KMS-11 (cell line): ENCODE measurements at regions not wholly inside any gene's neighbourhood (a gene's known extent, or its start where the extent isn't known, plus 50 kb on each side); places are given as distances from the start of the nearest gene placed in this dataset.

Experiments
- H2AFZ ChIP-seq: fragments of 200-600 bp; sonication (generic); 2 replicates; pipeline ENCODE4 v1.6.1; 2016; ENCODE audit warnings: antibody characterized with exemption, mixed run types, low read depth
- H3K27ac ChIP-seq: fragments of 200-600 bp; sonication (generic); 2 replicates; pipeline ENCODE4 v1.6.1; 2016; ENCODE audit warnings: mild to moderate bottlenecking, mixed run types
- H3K27me3 ChIP-seq: fragments of 200-600 bp; sonication (generic); 2 replicates; pipeline ENCODE4 v1.6.1; 2017; ENCODE audit warnings: mild to moderate bottlenecking, low read depth, mixed run types, moderate library complexity; ENCODE audit not compliant: insufficient read depth
- H3K36me3 ChIP-seq: fragments of 200-600 bp; sonication (generic); 2 replicates; pipeline ENCODE4 v1.6.1; 2017; ENCODE audit warnings: mild to moderate bottlenecking, mixed run types; ENCODE audit not compliant: insufficient read depth
- H3K4me1 ChIP-seq: fragments of 200-600 bp; sonication (generic); 2 replicates; pipeline ENCODE4 v1.6.1; 2016; ENCODE audit warnings: mild to moderate bottlenecking, low read depth, mixed run types; ENCODE audit not compliant: poor library complexity, severe bottlenecking
- H3K4me2 ChIP-seq: fragments of 200-600 bp; sonication (generic); 2 replicates; pipeline ENCODE4 v1.7.0; 2016; ENCODE audit warnings: mild to moderate bottlenecking, mixed run types
- H3K4me3 ChIP-seq: fragments of 200-600 bp; sonication (generic); IDR thresholded peaks from 2 replicates; pipeline ENCODE4 v1.6.1; 2017; ENCODE audit warnings: low read depth, low read length, mixed read lengths; ENCODE audit not compliant: insufficient read depth
- H3K79me2 ChIP-seq: fragments of 200-600 bp; sonication (generic); 2 replicates; pipeline ENCODE4 v1.6.1; 2016; ENCODE audit warnings: low read depth, mixed run types; ENCODE audit not compliant: insufficient read depth
- H3K9ac ChIP-seq: fragments of 200-600 bp; sonication (generic); 2 replicates; pipeline ENCODE4 v1.6.1; 2016; ENCODE audit warnings: mild to moderate bottlenecking, mixed run types
- H4K20me1 ChIP-seq: fragments of 200-600 bp; sonication (generic); 2 replicates; pipeline ENCODE4 v1.6.1; 2016; ENCODE audit warnings: mild to moderate bottlenecking, mixed run types; ENCODE audit not compliant: insufficient read depth
- TF ChIP-seq, protein P1 (sequence below): fragments of 200-600 bp; sonication (generic); conservative IDR thresholded peaks from 2 replicates; pipeline ENCODE4 v1.6.1; 2017; ENCODE audit warnings: low read depth, mild to moderate bottlenecking, antibody characterized with exemption, low read length, moderate library complexity, mixed read lengths

DNA sequence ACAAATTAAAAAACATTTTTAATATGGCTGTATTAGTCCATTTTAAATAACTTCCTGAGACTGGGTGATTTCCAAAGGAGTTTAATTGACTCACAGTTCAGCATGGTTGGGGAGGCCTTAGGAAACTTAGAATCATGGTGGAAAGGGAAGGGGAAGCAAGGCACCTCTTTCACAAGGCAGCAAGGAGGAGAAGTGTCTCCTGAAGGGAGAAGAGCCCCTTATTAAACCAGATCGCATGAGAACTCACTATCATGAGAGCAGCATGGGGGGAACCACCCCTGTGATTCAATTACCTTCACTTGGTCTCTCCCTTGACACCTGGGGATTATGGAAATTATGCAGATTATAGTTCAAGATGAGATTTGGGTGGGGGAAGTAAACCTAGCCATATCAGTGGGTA is 488.6 kb downstream of the ETS1 start:
- no peaks in the 10 kb centered on the region for H3K79me2 ChIP-seq
- H4K20me1 ChIP-seq: no peaks in the 10 kb centered on the region
- H2AFZ ChIP-seq: no peak overlapping the region
- no peak overlapping the region for H3K9ac ChIP-seq
- TF ChIP-seq, protein P1, sequence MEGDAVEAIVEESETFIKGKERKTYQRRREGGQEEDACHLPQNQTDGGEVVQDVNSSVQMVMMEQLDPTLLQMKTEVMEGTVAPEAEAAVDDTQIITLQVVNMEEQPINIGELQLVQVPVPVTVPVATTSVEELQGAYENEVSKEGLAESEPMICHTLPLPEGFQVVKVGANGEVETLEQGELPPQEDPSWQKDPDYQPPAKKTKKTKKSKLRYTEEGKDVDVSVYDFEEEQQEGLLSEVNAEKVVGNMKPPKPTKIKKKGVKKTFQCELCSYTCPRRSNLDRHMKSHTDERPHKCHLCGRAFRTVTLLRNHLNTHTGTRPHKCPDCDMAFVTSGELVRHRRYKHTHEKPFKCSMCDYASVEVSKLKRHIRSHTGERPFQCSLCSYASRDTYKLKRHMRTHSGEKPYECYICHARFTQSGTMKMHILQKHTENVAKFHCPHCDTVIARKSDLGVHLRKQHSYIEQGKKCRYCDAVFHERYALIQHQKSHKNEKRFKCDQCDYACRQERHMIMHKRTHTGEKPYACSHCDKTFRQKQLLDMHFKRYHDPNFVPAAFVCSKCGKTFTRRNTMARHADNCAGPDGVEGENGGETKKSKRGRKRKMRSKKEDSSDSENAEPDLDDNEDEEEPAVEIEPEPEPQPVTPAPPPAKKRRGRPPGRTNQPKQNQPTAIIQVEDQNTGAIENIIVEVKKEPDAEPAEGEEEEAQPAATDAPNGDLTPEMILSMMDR: no peak
- H3K4me1 ChIP-seq: no peaks in the 10 kb centered on the region
- no peaks in the 10 kb centered on the region for H3K36me3 ChIP-seq
- no peaks in the 10 kb centered on the region for H3K27me3 ChIP-seq
- H3K4me2 ChIP-seq: no peak overlapping the region
- no peak overlapping the region for H3K4me3 ChIP-seq
- no peak overlapping the region for H3K27ac ChIP-seq

DNA sequence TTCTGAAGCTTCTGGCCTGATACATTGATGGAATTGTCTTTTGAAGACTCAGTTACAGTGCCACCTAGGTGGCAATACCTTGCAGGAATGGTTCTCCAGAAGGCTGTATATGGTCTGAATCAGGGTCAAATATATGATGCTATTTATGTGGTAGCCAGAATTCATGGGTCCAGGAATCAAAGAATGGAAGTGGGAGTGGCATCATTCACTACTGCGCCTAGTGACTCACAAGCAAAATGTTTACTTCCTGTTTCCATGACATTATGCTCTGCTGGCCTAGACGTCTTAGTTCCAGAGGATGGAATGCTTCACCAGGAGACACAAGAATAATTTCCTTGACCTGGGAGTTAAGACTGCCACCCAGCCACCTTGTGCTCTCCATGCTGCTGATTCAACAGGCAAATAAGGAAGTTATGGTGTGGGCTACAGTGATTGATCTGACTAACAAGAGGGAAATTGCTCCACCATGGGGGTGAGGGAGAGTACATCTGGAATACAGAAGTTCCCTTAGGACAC is 491.8 kb downstream of the ETS1 start:
- Histone ChIP-seq H3K79me2 (no peaks in the 10 kb centered on the region), H3K4me3 (no peak overlapping the region), H3K9ac (no peak overlapping the region), H3K4me1 (no peaks in the 10 kb centered on the region), H3K4me2 (no peak overlapping the region), H4K20me1 (no peaks in the 10 kb centered on the region), H3K27me3 (no peaks in the 10 kb centered on the region), H3K36me3 (no peaks in the 10 kb centered on the region), H3K27ac (no peak overlapping the region), H2AFZ (no peak overlapping the region)
- TF ChIP-seq, protein P1: 0 out of 2 replicates have a peak, but pooled peaks have one; percentile 14

DNA sequence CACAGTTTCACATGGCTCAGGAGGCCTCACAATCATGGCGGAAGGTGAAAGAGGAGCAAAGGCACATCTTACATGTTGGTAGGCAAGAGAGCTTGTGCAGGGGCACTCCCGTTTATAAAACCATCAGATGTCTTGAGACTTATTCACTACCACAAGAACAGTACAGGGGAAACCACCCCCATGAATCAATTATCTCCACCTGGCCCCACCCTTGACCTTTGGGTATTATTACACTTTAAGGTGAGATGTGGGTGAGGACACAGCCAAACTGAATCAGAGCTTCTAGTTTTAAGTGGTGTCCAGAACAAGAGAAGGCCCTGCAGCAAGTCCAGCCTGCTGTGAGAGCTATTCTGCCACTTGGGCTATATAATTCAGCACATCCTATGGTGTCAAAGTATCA is 493.7 kb downstream of the ETS1 start:
- Histone ChIP-seq H3K9ac (no peak overlapping the region), H2AFZ (no peak overlapping the region), H3K27ac (no peak overlapping the region), H3K36me3 (no peaks in the 10 kb centered on the region), H3K4me1 (no peaks in the 10 kb centered on the region), H3K27me3 (no peaks in the 10 kb centered on the region), H3K4me3 (no peak overlapping the region), H4K20me1 (no peaks in the 10 kb centered on the region), H3K4me2 (no peak overlapping the region), H3K79me2 (no peaks in the 10 kb centered on the region)
- TF ChIP-seq, protein P1: no peak

DNA sequence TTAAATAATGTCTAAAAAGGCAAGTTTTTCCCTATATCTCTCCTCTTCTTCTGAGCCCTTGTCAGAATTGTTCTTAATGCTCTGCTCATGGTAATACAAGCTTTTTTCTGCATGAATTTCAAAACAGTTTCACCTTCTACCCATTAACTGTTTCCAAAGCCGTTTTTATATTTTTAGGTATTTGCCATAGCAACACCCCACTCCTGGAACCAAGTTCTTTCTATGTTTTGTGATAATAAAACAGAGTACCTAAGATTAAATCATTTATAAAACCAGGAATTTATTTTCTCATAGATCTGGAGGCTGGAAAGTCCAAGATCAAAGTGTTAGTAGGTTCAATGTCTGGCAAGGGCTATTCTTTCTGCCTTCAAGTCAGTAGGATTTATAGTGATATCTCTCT is 497.4 kb downstream of the ETS1 start:
- Histone ChIP-seq H3K4me2 (no peak overlapping the region), H3K36me3 (no peaks in the 10 kb centered on the region), H3K4me3 (no peak overlapping the region), H3K27ac (no peak overlapping the region), H3K9ac (no peak overlapping the region), H3K4me1 (no peaks in the 10 kb centered on the region), H3K27me3 (no peaks in the 10 kb centered on the region), H3K79me2 (no peaks in the 10 kb centered on the region), H2AFZ (no peak overlapping the region), H4K20me1 (no peaks in the 10 kb centered on the region)
- TF ChIP-seq, protein P1: no peak
